ENCODE measurements at regions not wholly inside any gene's neighbourhood (a gene's known extent, or its start where the extent isn't known, plus 50 kb on each side); places are given as distances from the start of the nearest gene placed in this dataset.

DNA sequence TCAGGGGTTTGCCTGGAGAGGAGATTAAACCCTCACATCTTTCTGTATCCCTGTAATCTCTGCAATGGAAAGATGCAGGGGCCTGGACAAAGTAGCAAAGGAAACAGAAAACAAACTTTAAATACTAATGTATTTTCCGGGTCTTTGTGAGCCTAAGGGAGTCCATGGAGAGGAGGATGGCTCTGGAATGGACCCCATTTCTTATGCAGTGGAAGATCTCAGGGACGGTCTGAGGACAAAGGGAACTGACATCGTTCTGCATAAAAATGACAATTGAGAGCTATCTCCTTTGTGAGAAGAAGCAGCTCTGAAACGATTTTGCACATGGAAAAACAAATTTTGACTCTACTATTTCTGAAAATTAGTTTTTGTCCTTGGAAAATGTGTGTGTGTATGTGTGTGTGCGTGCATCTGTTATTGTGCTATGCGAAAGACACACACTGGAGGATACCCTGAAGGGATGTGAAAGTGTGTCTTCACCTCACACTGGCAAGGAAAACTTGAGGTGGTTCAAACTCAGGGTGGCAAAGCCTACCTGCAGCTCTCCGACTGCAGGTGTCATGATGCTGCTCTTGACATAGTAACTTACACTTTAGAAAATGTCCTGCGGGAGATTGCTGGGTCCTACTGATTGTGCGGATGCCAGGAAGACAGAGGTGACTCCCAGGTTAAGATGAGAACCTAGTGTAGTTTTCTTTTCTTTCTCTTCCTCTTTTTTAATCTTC is 126.4 kb upstream of the JADE1 start:
- CTCF ChIA-PET, result no interaction called here
- WGBS (ENCODE audit: insufficient coverage), result 84% methylated on average over 4 of the region's 9 CpGs

DNA sequence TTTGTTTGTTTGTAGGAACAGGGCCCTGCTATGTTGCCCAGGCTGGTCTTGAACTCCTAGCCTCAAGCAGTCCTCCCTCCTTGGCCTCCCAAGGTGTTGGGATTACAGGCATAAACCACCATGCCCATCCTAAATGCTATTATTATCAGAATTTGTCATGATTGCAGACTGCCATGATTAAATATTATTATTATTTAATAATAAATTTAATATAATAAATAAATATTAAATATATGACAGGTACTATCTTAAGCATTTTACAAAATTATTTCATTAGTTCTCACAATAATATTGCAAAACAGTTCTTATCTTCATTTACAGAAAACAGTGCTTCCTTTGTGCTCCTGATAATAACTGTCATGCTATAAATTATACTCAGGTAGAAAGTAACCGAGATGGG is 133.4 kb upstream of the JADE1 start:
- no peak overlapping the region for H3K27ac Mint-ChIP-seq
- no peaks in the 10 kb centered on the region for H3K27me3 Mint-ChIP-seq
- Histone ChIP-seq H3K36me3 (replicated peaks in 1 of 2; ENCODE audit: control extremely low read depth in 1 of 2, control insufficient read depth in 1 of 2, extremely low read depth in 1 of 2, insufficient read depth in 2 of 2, low read length in 1 of 2) (no peaks in the 10 kb centered on the region), H3K79me2 (ENCODE audit: control insufficient read depth, insufficient read depth, low read length) (no peaks in the 10 kb centered on the region), H3K4me2 (replicated peaks; ENCODE audit: low read depth, low read length, poor library complexity, severe bottlenecking) (no peak overlapping the region), H2AFZ (ENCODE audit: insufficient read depth, low read depth, low read length, poor library complexity, severe bottlenecking) (no peak overlapping the region), H3K9ac (ENCODE audit: low read length) (no peak overlapping the region), H3K4me3 (ENCODE audit: control extremely low read depth in 1 of 5, extremely low read depth in 1 of 5, insufficient read depth in 1 of 5, low read depth in 2 of 5, low read length in 4 of 5) (no peak overlapping the region), H3K4me1 (ENCODE audit: control insufficient read depth in 2 of 2, insufficient read depth in 2 of 2, low read length in 2 of 2) (peaks cover 12 to 19% of the 10 kb centered on the region in 2 donors), H3K9me3 (ENCODE audit: control extremely low read depth in 1 of 3, control insufficient read depth in 2 of 3, insufficient read depth in 1 of 3, low read length in 2 of 3) (peaks cover 0 to 13% (median 0%) of the 10 kb centered on the region in 3 donors), H4K20me1 (ENCODE audit: control insufficient read depth, insufficient read depth, low read length, poor library complexity, severe bottlenecking) (no peaks in the 10 kb centered on the region), H3K27ac (ENCODE audit: low read length in 2 of 2) (peak overlapping the region in 1 of 2 donors; percentile 79), H3K27me3 (replicated peaks in 1 of 4; ENCODE audit: control extremely low read depth in 1 of 4, control insufficient read depth in 3 of 4, insufficient read depth in 4 of 4, low read length in 3 of 4) (no peaks in the 10 kb centered on the region)
- ATAC-seq (ENCODE audit: low read depth) (no peak), DNase-seq (no peak)
- ChIA-PET POLR2A (no interaction called here), CTCF (no interaction called here)
- intact Hi-C loops (cut with micrococcal nuclease), result no loop called here
- no peak overlapping the region for H3K4me3 Mint-ChIP-seq
- no peaks in the 10 kb centered on the region for H3K9me3 Mint-ChIP-seq (ENCODE audit: insufficient read depth)
- H3K4me1 Mint-ChIP-seq, result peaks cover 24% of the 10 kb centered on the region
- no CpG with 5 or more reads among the region's 1 CpG for WGBS (ENCODE audit: insufficient coverage)
- TF ChIP-seq, protein P1, sequence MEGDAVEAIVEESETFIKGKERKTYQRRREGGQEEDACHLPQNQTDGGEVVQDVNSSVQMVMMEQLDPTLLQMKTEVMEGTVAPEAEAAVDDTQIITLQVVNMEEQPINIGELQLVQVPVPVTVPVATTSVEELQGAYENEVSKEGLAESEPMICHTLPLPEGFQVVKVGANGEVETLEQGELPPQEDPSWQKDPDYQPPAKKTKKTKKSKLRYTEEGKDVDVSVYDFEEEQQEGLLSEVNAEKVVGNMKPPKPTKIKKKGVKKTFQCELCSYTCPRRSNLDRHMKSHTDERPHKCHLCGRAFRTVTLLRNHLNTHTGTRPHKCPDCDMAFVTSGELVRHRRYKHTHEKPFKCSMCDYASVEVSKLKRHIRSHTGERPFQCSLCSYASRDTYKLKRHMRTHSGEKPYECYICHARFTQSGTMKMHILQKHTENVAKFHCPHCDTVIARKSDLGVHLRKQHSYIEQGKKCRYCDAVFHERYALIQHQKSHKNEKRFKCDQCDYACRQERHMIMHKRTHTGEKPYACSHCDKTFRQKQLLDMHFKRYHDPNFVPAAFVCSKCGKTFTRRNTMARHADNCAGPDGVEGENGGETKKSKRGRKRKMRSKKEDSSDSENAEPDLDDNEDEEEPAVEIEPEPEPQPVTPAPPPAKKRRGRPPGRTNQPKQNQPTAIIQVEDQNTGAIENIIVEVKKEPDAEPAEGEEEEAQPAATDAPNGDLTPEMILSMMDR (IDR thresholded peaks at IDR 0.05), result no peak
- no peak for TF ChIP-seq EZH2 (IDR thresholded peaks at IDR 0.05; ENCODE audit: borderline replicate concordance, insufficient read depth, low read depth, low read length, poor library complexity, severe bottlenecking)

More for the DNA sequence above, 126.4 kb upstream of the JADE1 start:
- TF ChIP-seq EZH2 (IDR thresholded peaks at IDR 0.05; ENCODE audit: borderline replicate concordance, insufficient read depth, low read depth, low read length, poor library complexity, severe bottlenecking), result no peak
- TF ChIP-seq, protein P1 (IDR thresholded peaks at IDR 0.05), result no peak
- H3K4me1 ChIP-seq (ENCODE audit: control insufficient read depth in 2 of 2, insufficient read depth in 2 of 2, low read length in 2 of 2), result peaks cover 6 to 15% of the 10 kb centered on the region in 2 donors
- H3K36me3 ChIP-seq (replicated peaks in 1 of 2; ENCODE audit: control extremely low read depth in 1 of 2, control insufficient read depth in 1 of 2, extremely low read depth in 1 of 2, insufficient read depth in 2 of 2, low read length in 1 of 2), result no peaks in the 10 kb centered on the region
- POLR2A ChIA-PET, result no interaction called here
- peak overlapping the region; percentile 49 for H3K4me2 ChIP-seq (replicated peaks; ENCODE audit: low read depth, low read length, poor library complexity, severe bottlenecking)
- H3K27me3 ChIP-seq (replicated peaks in 1 of 4; ENCODE audit: control extremely low read depth in 1 of 4, control insufficient read depth in 3 of 4, insufficient read depth in 4 of 4, low read length in 3 of 4), result no peaks in the 10 kb centered on the region
- Mint-ChIP-seq H3K4me3 (peak overlapping the region; percentile 2), H3K9me3 (ENCODE audit: insufficient read depth) (no peaks in the 10 kb centered on the region), H3K27ac (no peak overlapping the region), H3K4me1 (peaks cover 15% of the 10 kb centered on the region), H3K27me3 (no peaks in the 10 kb centered on the region)
- no peak for ATAC-seq (ENCODE audit: low read depth)
- no peaks in the 10 kb centered on the region for H3K79me2 ChIP-seq (ENCODE audit: control insufficient read depth, insufficient read depth, low read length)
- no peak for DNase-seq
- no peaks in the 10 kb centered on the region for H3K9me3 ChIP-seq (ENCODE audit: control extremely low read depth in 1 of 3, control insufficient read depth in 2 of 3, insufficient read depth in 1 of 3, low read length in 2 of 3)
- peak overlapping the region; percentile 52 for H2AFZ ChIP-seq (ENCODE audit: insufficient read depth, low read depth, low read length, poor library complexity, severe bottlenecking)
- no peak overlapping the region for H3K4me3 ChIP-seq (ENCODE audit: control extremely low read depth in 1 of 5, extremely low read depth in 1 of 5, insufficient read depth in 1 of 5, low read depth in 2 of 5, low read length in 4 of 5)
- no peak overlapping the region for H3K9ac ChIP-seq (ENCODE audit: low read length)
- intact Hi-C loops (cut with micrococcal nuclease), result no loop called here
- peak overlapping the region in 1 of 2 donors; percentile 25 for H3K27ac ChIP-seq (ENCODE audit: low read length in 2 of 2)
- H4K20me1 ChIP-seq (ENCODE audit: control insufficient read depth, insufficient read depth, low read length, poor library complexity, severe bottlenecking), result no peaks in the 10 kb centered on the region
